K562 (cell line): ENCODE measurements at regions not wholly inside any gene's neighbourhood (a gene's known extent, or its start where the extent isn't known, plus 50 kb on each side); places are given as distances from the start of the nearest gene placed in this dataset.

Experiments used
- ATAC-seq: fragments of 200-7000 bp; cut with Tn5 transposase; 3 replicates; pipeline ENCODE4 v1.9.1; 2020; ENCODE audit warnings: moderate library complexity
- BruUV-seq: library from RNA; stranded (reverse); fragments of 400-500 nt; replicated peaks from 2 replicates; lab custom pipeline; 2021; lab: Mats Ljungman, UMichigan
- CTCF ChIA-PET: fragments of 300-600 bp; formaldehyde crosslinking; extraction: SDS; loops from one replicate; lab custom pipeline; 2021; ENCODE audit warnings: low intra/inter-chr PET ratio; lab: Yijun Ruan, JAX
- POLR2A ChIA-PET: fragments of 300-600, 350-650 bp; sonication (Branson Sonifier 250); formaldehyde crosslinking; extraction: SDS; loops from one replicate; lab custom pipeline; 2021; ENCODE audit warnings: antibody characterized with exemption, inconsistent platforms; lab: Yijun Ruan, JAX
- DNase-seq, 4 experiments: peaks; one replicate each; pipeline versions ENCODE4 v3.0.0 to v3.0.0-alpha.2; 2011 to 2018; ENCODE audit warnings: low spot score in 3 of 4, mixed read lengths in 3 of 4; ENCODE audit errors: extremely low read depth in 1 of 4
- FAIRE-seq: peaks from 2 replicates; lab custom pipeline; 2011; peaks lifted over from hg19 to GRCh38; lab: Jason Lieb, UNC
- H2AFZ ChIP-seq: 2 replicates; pipeline ENCODE4 v1.6.0; 2011; ENCODE audit warnings: low read depth, low read length, control low read depth, inconsistent platforms
- H3K27ac ChIP-seq: fragments of 200-600 bp; 3 replicates; pipeline ENCODE4 v1.8.0; 2011; ENCODE audit warnings: low read depth, mild to moderate bottlenecking, control low read depth, inconsistent platforms, low read length, moderate library complexity, mixed read lengths; ENCODE audit errors: extremely low read depth
- H3K27me3 ChIP-seq, 2 experiments: fragments of 300-600 bp in 1 of 2; 2 replicates in 1 of 2; 3 replicates in 1 of 2; pipeline versions ENCODE4 v1.6.0 to v1.8.0; 2011; ENCODE audit warnings: inconsistent platforms in 2 of 2, low read length in 2 of 2, mild to moderate bottlenecking in 1 of 2, mixed read lengths in 1 of 2, moderate library complexity in 1 of 2; ENCODE audit not compliant: control insufficient read depth in 2 of 2, insufficient read depth in 2 of 2
- H3K36me3 ChIP-seq: fragments of 300-600 bp; 3 replicates; pipeline ENCODE4 v1.8.0; 2011; ENCODE audit warnings: mild to moderate bottlenecking, low read length, inconsistent platforms; ENCODE audit not compliant: control insufficient read depth, insufficient read depth
- H3K4me1 ChIP-seq, 2 experiments: fragments of 200-600 bp in 1 of 2; replicated peaks in 1 of 2; 2 replicates in 1 of 2; 3 replicates in 1 of 2; pipeline versions ENCODE4 v1.5.1 to v1.8.0; 2011; ENCODE audit warnings: inconsistent platforms in 2 of 2, low read length in 2 of 2, mild to moderate bottlenecking in 1 of 2, mixed read lengths in 1 of 2, moderate library complexity in 1 of 2; ENCODE audit not compliant: control insufficient read depth in 2 of 2, insufficient read depth in 2 of 2
- H3K4me2 ChIP-seq: 2 replicates; pipeline ENCODE4 v1.6.1; 2011; ENCODE audit warnings: low read length, control low read depth, inconsistent platforms, mixed read lengths; ENCODE audit not compliant: insufficient read depth
- H3K4me3 ChIP-seq: fragments of 200-600 bp; sonication (generic), shearing (Covaris generic); 2 replicates; pipeline ENCODE4 v1.5.1; 2016; ENCODE audit warnings: control low read depth, inconsistent platforms
- H3K79me2 ChIP-seq: fragments of 200-600 bp; 3 replicates; pipeline ENCODE4 v1.8.0; 2011; ENCODE audit warnings: low read length, inconsistent platforms; ENCODE audit not compliant: control insufficient read depth, insufficient read depth
- H3K9ac ChIP-seq, 2 experiments: 2 replicates each; pipeline versions ENCODE4 v1.6.0 to v1.6.1; 2011; ENCODE audit warnings: low read depth in 2 of 2, low read length in 2 of 2, control low read depth in 1 of 2, inconsistent platforms in 1 of 2, mild to moderate bottlenecking in 1 of 2, mixed read lengths in 1 of 2; ENCODE audit not compliant: insufficient read depth in 1 of 2
- H3K9me1 ChIP-seq: one replicate; pipeline ENCODE4 v1.6.0; 2011; ENCODE audit warnings: inconsistent platforms, mild to moderate bottlenecking, low read length, moderate library complexity; ENCODE audit not compliant: control insufficient read depth, insufficient read depth
- H3K9me3 ChIP-seq: replicated peaks from 2 replicates; pipeline ENCODE4 v1.5.1; 2011; ENCODE audit warnings: low read depth, low read length, inconsistent platforms; ENCODE audit not compliant: control insufficient read depth, insufficient read depth
- H4K20me1 ChIP-seq: replicated peaks from 2 replicates; pipeline ENCODE4 v1.6.1; 2011; ENCODE audit warnings: low read length, inconsistent platforms, mixed read lengths; ENCODE audit not compliant: control insufficient read depth, insufficient read depth
- ATF3 ChIP-seq, 2 experiments: fragments of 450-650 bp in 1 of 2; sonication (generic) in 1 of 2; formaldehyde crosslinking in 1 of 2; IDR thresholded peaks in 1 of 2; conservative IDR thresholded peaks in 1 of 2; 2 replicates each; pipeline versions ENCODE4 v1.6.1 to v1.8.1; 2016 to 2023; ENCODE audit warnings: mild to moderate bottlenecking in 2 of 2, moderate library complexity in 2 of 2, inconsistent platforms in 1 of 2, missing genetic modification reagents in 1 of 2
- CREB1 ChIP-seq, 2 experiments: sonication (generic) in 1 of 2; formaldehyde crosslinking in 1 of 2; IDR thresholded peaks; 2 replicates each; pipeline versions ENCODE4 v1.6.1 to v1.8.0; 2012 to 2022; ENCODE audit warnings: inconsistent platforms in 1 of 2, mild to moderate bottlenecking in 1 of 2, missing genetic modification reagents in 1 of 2, moderate library complexity in 1 of 2
- EP400 ChIP-seq: fragments of 450-650 bp; IDR thresholded peaks from 2 replicates; pipeline ENCODE4 v1.6.1; 2017; ENCODE audit warnings: antibody characterized with exemption, mild to moderate bottlenecking, moderate library complexity
- ESRRB ChIP-seq: fragments of 250-450 bp; sonication (Bioruptor Pico); IDR thresholded peaks from 2 replicates; pipeline ENCODE4 v1.5.0; 2020; ENCODE audit warnings: mild to moderate bottlenecking, moderate library complexity, borderline replicate concordance
- HMGXB4 ChIP-seq: sonication (generic); formaldehyde crosslinking; IDR thresholded peaks from 2 replicates; pipeline ENCODE4 v1.8.1; 2023; ENCODE audit warnings: mild to moderate bottlenecking, missing genetic modification reagents
- HNRNPUL1 ChIP-seq: fragments of 200-400 bp; formaldehyde crosslinking; IDR thresholded peaks from 2 replicates; pipeline ENCODE4 v1.6.1; 2017; ENCODE audit warnings: low read length
- JUNB ChIP-seq: fragments of 450-650 bp; formaldehyde crosslinking; conservative IDR thresholded peaks from 2 replicates; pipeline ENCODE4 v1.4.0; 2020; ENCODE audit warnings: mild to moderate bottlenecking
- KDM5B ChIP-seq: fragments of 200-600 bp; sonication (generic); IDR thresholded peaks from 2 replicates; pipeline ENCODE4 v1.6.1; 2012; ENCODE audit warnings: low read depth, mild to moderate bottlenecking, moderate library complexity, low read length, control low read depth, inconsistent platforms; ENCODE audit not compliant: insufficient replicate concordance
- RBM34 ChIP-seq: fragments of 200-400 bp; formaldehyde crosslinking; IDR thresholded peaks from 2 replicates; pipeline ENCODE4 v1.6.1; 2018; ENCODE audit warnings: low read length, borderline replicate concordance; ENCODE audit not compliant: insufficient read depth
- SMARCB1 ChIP-seq: IDR thresholded peaks from 2 replicates; pipeline ENCODE4 v1.6.1; 2011; ENCODE audit warnings: improper control_type of control experiment, low read depth; ENCODE audit not compliant: insufficient read length
- XRCC3 ChIP-seq: fragments of 450-650 bp; IDR thresholded peaks from 2 replicates; pipeline ENCODE4 v1.6.1; 2017; ENCODE audit warnings: mild to moderate bottlenecking, moderate library complexity
- ZNF143 ChIP-seq: sonication (generic); formaldehyde crosslinking; IDR thresholded peaks from 2 replicates; pipeline ENCODE4 v1.9.0; 2022; ENCODE audit warnings: mild to moderate bottlenecking, missing genetic modification reagents
- ZNF277 ChIP-seq: fragments of 250-450 bp; sonication (Bioruptor Pico); IDR thresholded peaks from 2 replicates; pipeline ENCODE4 v1.8.0; 2022; ENCODE audit warnings: inconsistent platforms, mild to moderate bottlenecking, moderate library complexity, borderline replicate concordance
- WGBS: fragments of 100-300 bp; shearing (Covaris generic); methylation state at CpG from one replicate; pipeline ENCODE4 v1.1.6; 2016; ENCODE audit warnings: low coverage, mixed read lengths; ENCODE audit not compliant: insufficient coverage; ENCODE audit errors: missing lambda C conversion rate; 5-methylcytosine and 5-hydroxymethylcytosine counted together
- in situ Hi-C: fragments of 300-500 bp; cut with MboI; formaldehyde crosslinking; loops from 4 replicates; pipeline ENCODE4 v1.15.0; 2018; ENCODE audit warnings: inconsistent platforms, mixed read lengths
- intact Hi-C: fragments of 100-400 bp; cut with micrococcal nuclease; formaldehyde crosslinking; loops from 2 replicates; pipeline ENCODE4 v1.14.2; 2022

- TF ChIP-seq EP400 (no peak), ZNF277 (CRISPR knock-in tag) (no peak), JUNB (CRISPR knock-in tag) (no peak)
Measured at GRCh38 chr5:13322769-13323168, 621.7 kb downstream of the DNAH5 start (continued).

GRCh38 chr5:13317654-13318053 is 626.8 kb downstream of the DNAH5 start:
- H3K4me3 ChIP-seq: no peak overlapping the region
- intact Hi-C loops: no loop called here
- CTCF ChIA-PET: no interaction called here
- H3K9me1 ChIP-seq: no peaks in the 10 kb centered on the region
- H3K27me3 ChIP-seq: no peaks in the 10 kb centered on the region
- no peak overlapping the region for H3K9ac ChIP-seq
- no peak for ATAC-seq
- H3K4me1 ChIP-seq: no peaks in the 10 kb centered on the region
- H3K4me2 ChIP-seq: no peak overlapping the region
- no peaks in the 10 kb centered on the region for H3K9me3 ChIP-seq
- H3K79me2 ChIP-seq: no peaks in the 10 kb centered on the region
- BruUV-seq: no TSS peak
- no peak for DNase-seq
- FAIRE-seq: no peak
- no peak overlapping the region for H2AFZ ChIP-seq
- POLR2A ChIA-PET: no interaction called here
- H4K20me1 ChIP-seq: no peaks in the 10 kb centered on the region
- TF ChIP-seq SMARCB1 (no peak), HNRNPUL1 (no peak), ATF3 (IDR thresholded peaks at IDR 0.05) (no peak), ATF3 (CRISPR knock-in tag; conservative IDR thresholded peaks at IDR 0.05) (no peak), XRCC3 (no peak), KDM5B (no peak), CREB1 (IDR thresholded peaks at IDR 0.05) (no peak), CREB1 (CRISPR knock-in tag; IDR thresholded peaks at IDR 0.05) (no peak), RBM34 (no peak), ESRRB (no peak), HMGXB4 (no peak), ZNF143 (CRISPR knock-in tag) (no peak)
- TF ChIP-seq, all 486 proteins: peak for 0
- in situ Hi-C loops: no loop called here
- H3K27ac ChIP-seq: no peak overlapping the region
- H3K36me3 ChIP-seq: no peaks in the 10 kb centered on the region
- WGBS: 2% methylated on average over 3 of the region's 3 CpGs
